ENCODE measurements at regions not wholly inside any gene's neighbourhood (a gene's known extent, or its start where the extent isn't known, plus 50 kb on each side); places are given as distances from the start of the nearest gene placed in this dataset.
"Not testable (repeated sequence)": the region's sequence is repeated elsewhere in the genome, so short reads cannot be mapped to it uniquely, and the experiment has no call there.

DNA sequence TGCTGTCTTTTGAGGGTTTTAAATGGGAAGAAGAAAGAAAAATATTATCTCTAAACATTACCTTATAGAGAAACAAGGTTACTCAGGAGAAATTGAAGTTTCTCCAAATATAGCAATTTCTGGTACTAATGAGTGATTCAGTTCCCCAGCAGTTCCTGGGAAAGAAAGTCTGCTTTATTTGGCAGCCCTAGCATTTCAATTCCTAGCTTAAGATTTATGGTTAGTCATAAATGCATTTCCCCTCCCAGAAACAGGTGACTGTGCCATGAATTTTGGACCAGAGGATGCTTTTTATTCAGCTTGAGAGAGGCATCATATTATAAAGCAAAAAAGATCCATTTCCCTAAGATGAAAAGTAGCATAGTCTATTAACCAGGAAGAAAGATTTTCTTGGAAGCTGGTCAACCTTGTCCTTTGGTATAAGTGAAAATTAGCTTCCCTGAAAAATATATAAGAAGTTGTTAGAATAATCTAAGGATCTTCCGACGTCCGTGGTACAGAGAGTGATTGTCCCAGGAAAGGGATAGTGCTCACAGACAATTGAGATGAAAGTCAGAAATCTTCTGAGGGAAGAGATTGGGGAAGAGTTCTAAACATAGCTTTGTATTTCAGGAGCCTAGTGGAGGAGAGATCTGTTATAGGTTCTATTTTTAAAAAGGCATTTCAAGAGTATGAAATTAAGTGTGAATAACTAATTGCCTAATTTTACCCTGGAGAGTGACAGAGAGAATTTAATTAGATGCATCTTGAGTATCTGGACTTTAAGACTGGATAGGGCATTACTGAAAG lies 164.9 kb downstream of the ESM1 start:
- no peak for DNase-seq

DNA sequence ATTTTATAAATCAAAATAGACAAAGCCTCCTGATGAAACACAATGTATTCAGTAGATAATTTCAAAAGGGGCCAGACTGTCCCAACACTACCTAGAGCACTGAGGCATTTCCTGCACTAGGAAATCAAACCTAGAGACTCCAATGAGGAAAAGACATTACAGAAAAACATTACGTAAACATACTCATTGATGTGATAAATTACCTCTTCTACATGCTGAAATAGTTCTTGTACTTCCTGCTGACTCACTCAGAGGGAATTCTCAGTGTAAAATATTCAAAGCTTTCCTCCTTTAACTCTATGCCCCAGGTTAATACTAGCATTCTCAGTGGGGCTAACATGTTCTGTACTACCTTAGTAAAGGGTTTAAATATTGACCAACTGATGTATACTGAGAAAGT lies 178.0 kb downstream of the ESM1 start:
- no peak for DNase-seq

DNA sequence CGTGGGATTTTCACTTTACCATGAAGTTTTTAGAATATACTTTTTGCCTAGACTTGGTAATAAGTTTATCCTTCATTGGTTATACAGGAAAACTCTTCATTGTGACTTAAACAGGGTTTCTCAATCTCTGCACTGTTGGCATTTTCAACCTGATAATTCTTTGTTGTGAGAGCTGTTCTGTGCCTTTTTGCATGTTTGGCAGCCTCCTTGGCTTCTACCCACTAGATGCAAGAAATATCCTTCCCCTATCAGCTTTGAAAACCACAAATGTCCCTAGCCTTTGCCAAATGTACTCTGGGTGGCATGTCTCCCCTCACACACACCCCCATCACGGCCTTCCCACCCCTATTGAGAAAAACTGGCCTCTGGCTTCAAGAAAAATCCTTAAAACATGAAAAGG lies 180.9 kb downstream of the ESM1 start:
- DNase-seq = no peak

DNA sequence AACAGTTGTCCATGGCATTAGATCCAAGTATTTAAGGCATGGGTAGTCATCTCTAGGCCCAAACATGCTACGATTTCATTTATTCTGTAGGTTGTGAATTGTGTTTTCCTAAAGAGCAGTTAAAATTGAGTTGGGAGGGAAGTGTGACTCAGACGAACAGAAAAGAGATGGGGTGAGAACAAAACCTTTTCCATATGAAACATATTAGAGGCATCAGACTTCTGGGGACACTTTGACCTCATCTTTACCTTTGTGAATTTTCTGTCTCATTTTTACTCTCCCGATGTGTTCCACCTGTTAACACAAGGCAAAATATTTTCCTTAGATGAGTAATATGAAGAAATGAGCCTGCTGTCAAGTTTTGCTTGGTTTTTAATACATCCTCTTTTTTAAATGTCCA lies 181.3 kb downstream of the ESM1 start:
- DNase-seq = no peak

DNA sequence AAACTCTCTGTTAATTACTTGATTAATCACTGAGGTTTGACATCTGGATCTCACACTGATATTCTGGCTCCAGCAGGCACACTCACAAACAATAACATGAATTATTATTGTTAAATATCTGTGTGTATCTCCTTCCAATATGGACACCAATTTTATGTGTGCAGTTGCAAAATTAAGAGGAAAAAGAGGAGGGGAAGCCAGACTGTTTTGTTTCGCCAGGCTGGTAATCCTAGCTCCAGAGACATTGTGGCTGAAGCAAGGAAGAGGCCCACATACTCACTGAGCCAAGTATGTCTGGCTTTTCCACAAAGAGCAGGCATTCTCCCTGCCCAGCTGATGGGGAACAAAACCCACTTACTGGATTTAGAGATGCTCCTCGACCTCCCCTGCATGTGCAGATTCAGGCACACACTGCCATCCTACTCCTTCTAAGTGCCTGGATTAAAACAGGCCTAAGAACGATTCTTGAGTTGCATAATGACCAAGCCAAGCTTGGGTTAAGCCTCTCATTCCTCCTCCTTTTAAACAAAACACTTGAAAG lies 181.9 kb downstream of the ESM1 start:
- DNase-seq = no peak

DNA sequence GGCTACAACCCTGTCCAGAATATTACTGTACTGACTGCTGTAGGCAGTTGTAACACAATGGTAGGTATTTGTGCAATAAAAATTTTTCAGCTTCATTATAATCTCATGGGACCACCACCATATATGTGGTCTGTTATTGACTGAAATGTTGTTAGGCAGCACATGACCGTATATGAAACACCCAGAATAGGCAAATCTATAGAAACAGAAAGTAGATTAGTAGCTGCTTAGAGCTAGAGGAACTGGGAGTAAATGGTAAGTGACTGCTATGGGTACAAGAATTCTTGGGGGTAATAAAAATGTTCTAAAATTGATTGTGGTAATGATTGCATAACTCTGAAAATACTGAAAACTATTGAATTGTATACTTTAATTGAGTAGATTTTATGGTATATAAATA lies 185.7 kb downstream of the ESM1 start:
- no peak for DNase-seq

DNA sequence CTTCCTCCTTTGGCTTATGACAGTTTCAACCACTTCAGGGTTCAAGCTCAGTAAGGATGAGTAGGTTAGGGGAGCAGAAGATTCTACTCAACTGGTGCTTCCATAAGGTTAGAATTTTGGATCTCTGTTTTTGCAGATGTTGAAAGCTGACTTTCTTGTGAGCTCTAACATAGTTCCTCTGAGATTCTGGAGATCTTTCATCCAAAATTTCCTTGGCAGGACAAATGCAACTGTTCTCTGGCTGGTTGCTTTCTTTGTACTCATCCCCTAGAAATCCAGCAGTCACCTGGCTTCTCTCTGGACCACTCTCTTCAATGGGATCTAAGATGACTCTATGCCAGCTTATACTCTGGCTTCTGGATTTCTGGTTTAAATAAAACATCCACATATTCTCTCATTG lies 189.6 kb downstream of the ESM1 start:
- no peak for DNase-seq

DNA sequence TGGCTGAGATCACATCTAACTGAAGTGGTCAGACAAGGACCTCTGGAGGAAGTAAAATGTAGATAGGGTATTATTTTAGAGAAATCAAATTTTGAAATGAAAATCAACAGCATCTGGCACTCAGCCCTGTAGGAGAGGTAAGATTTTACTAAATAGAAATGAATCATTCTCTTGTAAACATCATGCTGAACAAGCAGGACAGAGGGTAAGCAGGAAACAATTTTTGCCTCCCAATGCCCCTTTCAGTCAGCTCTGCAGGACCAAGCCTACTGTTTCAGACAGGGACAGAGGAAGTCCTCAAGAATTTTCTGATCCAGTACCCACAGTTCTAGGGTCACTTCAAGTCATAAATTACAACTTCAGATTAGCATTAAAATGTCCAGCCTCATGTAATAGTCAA lies 190.1 kb downstream of the ESM1 start:
- peak in 1 of 5 experiments; percentile 49 for DNase-seq

DNA sequence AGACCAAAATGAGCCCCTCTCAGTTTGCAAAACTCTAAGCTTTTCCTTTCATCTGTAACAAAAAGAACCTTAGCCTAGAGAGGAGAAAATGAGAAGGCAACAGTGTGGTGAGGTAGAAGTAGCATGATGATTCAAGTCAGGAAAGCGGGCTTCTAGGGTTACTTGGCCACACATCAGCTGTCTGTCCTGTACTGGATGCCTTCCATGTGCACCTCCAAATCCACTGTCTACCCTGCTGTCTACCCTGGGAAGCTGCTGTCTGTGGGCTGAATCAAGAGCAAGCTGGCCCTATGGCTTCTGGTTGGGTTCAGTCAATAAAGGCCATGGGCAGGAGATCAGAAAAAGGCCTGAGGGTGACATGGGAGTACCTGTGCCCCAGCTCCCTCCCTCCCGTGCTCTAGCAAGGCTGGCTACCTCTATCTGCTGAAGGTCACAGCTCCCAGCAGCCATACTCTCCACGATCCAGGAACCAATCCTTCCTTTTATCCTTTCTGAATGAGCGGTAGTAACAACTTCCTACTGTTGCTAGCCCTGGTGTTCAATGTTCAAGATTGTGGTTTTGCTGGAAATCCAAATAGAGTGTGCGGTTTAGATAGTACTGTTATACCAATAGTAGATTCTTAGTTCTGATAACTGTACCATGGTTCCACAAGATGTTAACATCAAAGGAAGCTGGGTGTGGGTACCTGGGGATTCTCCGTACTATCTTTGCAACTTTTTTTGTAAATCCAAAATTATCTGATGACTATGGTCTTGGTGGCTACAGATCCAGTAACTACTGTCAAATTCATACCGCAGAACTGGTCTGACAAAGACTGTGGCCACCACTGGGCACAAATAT lies 191.0 kb downstream of the ESM1 start:
- DNase-seq = peak in 1 of 5 experiments; percentile 92

DNA sequence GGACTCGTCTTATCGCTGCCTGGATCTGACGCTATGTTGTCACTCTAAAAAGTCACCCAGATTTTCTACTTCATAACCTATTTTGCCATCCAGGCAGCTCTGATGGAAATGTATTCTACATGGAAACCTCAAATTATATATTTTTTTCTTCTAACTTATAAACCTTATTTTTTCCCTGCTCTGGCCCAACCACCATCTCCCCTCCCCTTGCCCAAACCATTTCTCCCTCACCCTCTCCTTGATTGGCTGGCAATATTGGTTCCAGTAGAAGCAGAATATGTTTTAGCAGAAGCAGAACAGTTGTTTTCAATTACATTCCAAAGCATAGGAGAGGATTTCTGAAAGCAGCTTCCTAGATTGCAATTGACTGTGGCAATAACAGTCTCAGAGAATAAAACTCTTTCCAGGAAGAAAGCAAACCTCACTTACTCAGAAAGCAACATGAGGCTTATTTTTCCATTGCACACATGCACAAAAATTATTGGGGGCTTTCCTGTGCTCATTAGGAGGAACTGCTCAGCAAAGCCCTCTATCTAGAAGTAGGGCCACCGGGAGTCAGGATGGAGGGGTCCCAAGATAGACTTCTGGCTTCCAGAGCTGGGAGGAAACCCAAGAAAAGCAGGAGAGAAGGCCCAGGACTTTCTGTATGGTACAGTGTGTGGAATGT lies 191.8 kb downstream of the ESM1 start:
- no peak for DNase-seq

DNA sequence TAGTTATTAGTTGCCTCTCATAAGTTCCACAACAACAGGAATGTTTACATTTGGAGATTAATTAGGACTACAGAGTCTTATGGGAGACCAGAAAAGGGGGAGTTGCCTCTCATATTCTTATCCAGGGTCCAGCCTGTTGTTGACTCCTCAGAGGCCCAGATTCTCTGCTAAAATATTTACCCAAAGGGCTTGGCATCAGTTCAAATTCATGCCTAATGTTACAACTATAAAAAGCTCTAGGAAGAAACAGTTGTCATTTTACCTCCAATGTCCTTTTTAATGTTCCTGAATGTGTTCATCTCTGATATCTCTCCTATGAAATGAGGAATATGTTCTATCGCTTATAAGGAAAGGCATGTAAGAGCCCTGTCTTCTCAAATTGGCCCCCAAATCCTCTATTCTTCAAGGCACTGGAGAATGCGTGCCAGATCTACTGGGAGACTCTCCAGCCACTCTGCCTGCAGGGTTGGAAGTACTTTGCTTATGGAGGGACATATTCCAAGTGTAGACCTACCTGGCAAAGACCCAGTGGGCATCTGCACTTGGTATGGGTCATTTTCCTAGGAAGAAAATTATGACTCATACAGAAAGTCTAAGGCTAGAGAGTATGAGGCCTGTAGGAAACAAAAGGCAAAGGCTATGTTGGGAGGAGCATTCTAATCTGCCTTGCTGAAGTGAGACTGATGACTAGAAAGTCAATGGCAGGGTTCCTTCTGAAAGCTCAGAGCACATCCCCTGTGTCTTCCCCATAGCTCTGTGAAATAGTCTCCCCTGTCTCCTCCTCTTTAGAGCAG lies 192.6 kb downstream of the ESM1 start:
- DNase-seq = peak in 1 of 5 experiments; percentile 20

DNA sequence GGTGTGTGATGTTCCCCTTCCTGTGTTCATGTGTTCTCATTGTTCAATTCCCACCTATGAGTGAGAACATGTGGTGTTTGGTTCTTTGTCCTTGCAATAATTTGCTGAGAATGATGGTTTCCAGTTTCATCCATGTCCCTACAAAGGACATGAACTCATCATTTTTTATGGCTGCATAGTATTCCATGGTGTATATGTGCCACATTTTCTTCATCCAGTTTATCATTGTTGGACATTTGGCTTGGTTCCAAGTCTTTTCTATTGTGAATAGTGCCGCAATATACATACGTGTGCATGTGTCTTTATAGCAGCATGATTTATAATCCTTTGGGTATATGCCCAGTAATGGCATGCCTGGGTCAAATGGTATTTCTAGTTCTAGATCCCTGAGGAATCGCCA lies 197.5 kb downstream of the ESM1 start:
- DNase-seq = not testable (repeated sequence)

DNA sequence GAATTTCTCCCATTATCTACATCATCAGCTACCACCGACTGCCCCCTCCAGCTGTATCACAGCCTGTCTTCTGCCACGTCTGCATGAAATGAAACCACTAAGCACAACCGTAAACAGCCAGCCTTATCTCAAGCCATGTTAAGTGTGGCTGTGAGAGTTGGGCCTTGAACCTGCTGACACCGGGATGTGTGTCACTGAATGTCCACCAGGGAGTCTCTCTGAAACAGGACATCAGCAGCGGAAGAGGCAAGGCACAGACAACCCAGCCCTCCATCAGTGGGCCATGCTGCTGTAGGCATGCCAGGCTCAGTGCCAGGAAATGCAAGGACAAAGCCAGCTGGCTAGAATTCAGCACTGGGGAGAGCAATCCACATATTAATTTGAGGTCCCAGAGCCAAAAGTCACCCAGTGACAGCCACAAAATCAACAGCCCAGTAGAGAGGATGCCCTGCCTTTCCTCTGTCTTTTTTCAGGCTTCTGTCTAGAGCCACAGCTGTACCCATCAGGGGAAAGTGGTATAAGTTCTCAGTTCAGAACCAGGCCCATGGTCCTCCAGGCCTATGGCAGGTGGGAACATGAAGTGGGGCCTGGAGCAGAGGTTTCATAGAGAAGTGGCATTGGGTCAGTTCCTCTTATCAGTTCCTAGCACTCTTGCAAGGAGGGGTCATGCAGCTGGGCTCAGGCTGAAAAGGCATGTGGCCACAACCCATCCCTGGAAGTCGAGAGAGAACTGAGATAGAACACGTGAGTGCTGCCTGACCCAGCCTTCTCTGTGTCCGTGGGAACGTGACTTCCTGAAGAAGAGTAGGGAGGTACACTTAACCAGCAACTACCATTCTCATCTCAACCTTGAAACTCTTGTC lies 199.4 kb downstream of the ESM1 start:
- no peak for DNase-seq

DNA sequence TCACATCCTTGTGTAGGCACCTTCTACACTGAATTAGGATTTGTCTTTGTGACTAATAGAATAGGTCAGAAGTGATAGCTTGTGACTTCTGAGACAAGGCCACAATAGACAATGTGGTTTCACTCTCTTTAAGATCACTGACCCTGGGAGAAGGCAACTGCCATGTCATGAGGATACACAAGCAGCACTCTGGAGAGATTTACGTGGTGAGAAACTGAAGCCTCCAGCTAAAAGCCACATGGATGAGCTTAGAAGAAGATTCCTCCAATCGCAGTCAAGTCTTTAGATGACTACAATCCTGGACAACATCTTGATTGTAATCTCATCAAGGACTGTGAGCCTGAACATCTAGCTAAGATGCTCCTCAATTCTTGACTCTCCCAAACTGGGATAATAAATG lies 206.6 kb downstream of the ESM1 start:
- DNase-seq = no peak

DNA sequence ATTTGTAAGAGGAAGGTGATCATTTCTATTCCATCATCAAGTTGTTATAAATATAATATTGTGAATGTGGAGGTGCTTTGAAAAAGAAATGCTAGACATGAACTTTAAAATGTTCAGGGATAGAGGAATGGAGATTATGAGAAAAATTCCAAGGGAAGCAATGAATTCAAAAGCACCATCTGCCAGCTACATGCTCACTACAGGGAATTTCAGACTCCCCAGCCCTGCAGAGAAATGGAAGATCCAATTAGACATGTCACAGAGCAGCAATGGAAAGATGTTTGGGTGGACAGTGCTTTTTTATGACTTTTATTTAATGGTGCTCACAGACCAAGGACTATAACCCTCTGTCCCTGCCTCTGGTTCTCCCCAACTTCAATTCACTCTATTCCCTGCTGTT lies 209.7 kb downstream of the ESM1 start:
- DNase-seq = no peak

DNA sequence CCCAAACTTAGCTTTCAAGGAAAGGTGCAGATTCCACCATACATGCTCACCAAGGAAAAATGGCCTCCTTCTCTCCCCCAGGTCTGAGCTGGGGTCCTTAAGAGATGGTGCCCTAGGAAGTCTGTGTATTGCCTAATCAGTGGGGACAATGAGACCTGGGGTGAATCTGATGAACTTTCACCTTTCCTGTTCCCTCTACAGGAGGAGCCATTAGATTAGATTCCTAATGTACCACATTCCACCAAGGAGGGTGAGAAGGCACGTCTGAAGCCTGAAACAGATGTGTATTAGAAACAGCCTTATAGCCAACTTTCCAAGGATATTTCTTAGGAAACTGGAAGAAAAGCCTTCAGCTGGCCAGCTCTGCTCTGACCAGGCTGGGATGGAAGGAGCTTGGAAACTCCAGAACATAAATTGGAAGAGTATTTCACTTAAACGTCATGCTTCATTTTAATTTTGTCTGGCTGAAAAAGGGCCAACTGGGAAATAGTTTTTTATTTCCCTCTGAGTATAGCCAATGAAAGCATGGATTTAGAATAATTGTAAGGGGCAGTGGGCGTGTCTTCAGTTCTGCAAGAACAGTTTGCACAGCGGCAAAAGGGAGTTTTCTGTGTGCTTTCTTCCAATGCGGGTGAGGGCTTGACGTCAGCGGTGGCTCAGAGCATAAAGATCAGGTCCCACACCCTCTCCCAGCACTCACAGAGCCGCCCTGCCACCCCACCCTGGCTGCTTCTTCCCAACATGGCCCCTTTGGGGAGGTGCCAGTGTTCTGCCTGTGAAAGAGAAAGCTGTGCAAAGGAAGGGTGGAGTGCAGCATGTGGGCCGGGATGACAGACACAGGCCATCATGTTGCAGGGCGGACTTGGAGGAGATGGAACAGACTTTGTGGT lies 210.9 kb downstream of the ESM1 start:
- no peak for DNase-seq

DNA sequence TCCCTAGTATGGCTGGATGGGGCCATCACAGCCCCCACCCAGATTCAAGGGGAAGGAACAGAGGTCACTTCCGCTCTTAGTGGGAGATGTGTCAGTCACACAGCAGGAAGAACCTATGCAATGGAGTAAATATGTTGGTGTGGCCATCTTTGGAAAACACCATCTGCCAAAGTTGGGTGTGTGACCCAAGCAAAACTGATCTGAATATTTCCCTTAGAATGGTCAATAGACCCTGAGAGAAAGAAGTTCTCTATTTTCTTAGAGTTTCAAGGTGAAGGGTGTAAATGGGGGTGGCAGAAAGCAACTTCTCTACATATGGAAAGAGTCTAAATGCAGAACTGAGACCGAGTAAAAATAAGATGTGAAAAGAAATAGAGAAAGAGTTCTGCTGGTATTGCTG lies 212.7 kb downstream of the ESM1 start:
- no peak for DNase-seq

DNA sequence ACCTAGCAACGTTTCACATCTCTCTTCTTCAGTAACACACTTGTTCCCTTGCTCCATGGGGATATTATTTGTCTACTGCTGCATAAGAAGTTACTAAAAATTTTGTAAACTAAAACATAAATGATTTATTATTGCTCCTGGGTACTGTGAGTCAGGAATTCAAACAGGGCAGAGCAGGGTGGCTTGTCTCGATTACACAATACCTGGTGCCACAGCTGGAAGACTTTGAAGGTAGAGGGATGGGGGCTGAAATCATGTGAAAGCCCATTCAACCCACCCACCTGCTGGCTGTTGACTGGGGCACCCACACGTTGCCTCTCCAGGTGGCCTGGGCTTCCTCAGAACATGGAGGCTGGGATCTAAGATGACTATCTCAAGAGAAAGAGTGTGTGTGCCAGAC lies 213.2 kb downstream of the ESM1 start:
- DNase-seq = no peak

DNA sequence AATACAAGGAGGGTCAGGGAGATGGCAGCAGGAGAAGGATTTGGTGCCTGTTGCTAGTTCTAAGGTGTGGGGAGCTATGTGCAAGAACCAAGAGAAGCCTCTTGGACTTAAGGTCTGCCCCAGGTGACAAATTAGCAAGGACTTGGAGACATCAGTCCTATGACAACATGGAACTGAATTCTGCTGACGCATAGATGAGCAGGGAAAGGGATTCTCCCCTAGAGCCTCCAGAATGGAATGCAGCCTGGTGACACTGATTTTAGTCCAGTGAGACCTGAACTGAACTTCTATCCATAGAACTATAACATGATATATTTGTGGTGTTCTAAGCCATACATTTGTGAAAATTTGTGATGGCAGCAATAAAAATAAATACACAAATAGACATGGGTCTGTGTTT lies 215.6 kb downstream of the ESM1 start:
- DNase-seq = no peak

DNA sequence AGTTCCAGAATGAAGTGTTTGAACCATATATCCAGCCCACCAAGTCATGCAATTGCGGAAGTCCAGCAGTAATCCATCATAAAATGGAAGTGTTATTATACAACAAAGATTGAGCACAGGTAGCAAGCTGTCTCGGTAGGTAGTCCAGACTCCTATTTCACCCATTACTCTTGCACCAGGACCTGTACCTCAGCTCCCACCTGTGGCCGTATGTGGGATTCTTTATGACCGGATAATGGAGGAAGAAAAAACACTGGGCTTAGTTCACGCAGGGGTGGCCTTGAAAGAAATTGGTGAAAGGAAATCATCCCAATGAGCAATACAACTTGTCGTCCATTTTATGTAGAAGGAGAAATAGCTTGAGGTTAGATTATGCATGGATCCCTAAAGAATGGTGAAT lies 216.3 kb downstream of the ESM1 start:
- DNase-seq = no peak
